Endothelial cell of umbilical vein (primary cell): ENCODE measurements at regions not wholly inside any gene's neighbourhood (a gene's known extent, or its start where the extent isn't known, plus 50 kb on each side); places are given as distances from the start of the nearest gene placed in this dataset.

Source experiments
- BruUV-seq: library from RNA; stranded (reverse); fragments of 400-500 nt; replicated peaks from 2 replicates; lab custom pipeline; 2021; lab: Mats Ljungman, UMichigan
- CTCF ChIA-PET: fragments of 300-600, 350-600 bp; sonication (Branson Sonifier 250); formaldehyde crosslinking; loops from one replicate; lab custom pipeline; 2021; ENCODE audit warnings: antibody characterized with exemption, inconsistent platforms; lab: Charles Lee
- POLR2A ChIA-PET: fragments of 300-600, 350-600 bp; sonication (Branson Sonifier 250); formaldehyde crosslinking; loops from one replicate; lab custom pipeline; 2021; ENCODE audit warnings: antibody characterized with exemption, inconsistent platforms; lab: Charles Lee
- DNase-seq: peaks from one replicate; pipeline ENCODE4 v3.0.0-alpha.2; 2011; ENCODE audit warnings: low read depth, low spot score
- FAIRE-seq: peaks from 2 replicates; lab custom pipeline; 2011; peaks lifted over from hg19 to GRCh38; lab: Jason Lieb, UNC
- H2AFZ ChIP-seq: 2 replicates; pipeline ENCODE4 v1.6.0; 2012; ENCODE audit warnings: low read depth, low read length, control low read depth, inconsistent platforms
- H3K27ac ChIP-seq: 2 replicates; pipeline ENCODE4 v1.5.1; 2011; ENCODE audit warnings: low read depth, mild to moderate bottlenecking, control low read depth, low read length, moderate library complexity; ENCODE audit not compliant: insufficient read depth
- H3K27me3 ChIP-seq, 2 experiments: 2 replicates each; pipeline versions ENCODE4 v1.6.0 to v1.6.1; 2011; ENCODE audit warnings: low read length in 2 of 2, mixed read lengths in 1 of 2; ENCODE audit not compliant: control insufficient read depth in 2 of 2, insufficient read depth in 2 of 2
- H3K36me3 ChIP-seq, 2 experiments: 2 replicates in 1 of 2; 3 replicates in 1 of 2; pipeline ENCODE4 v1.5.1; 2011; ENCODE audit warnings: low read length in 2 of 2, mild to moderate bottlenecking in 1 of 2, moderate library complexity in 1 of 2; ENCODE audit not compliant: control insufficient read depth in 2 of 2, insufficient read depth in 2 of 2; ENCODE audit errors: extremely low read depth in 1 of 2
- H3K4me1 ChIP-seq: 3 replicates; pipeline ENCODE4 v1.5.1; 2011; ENCODE audit warnings: mild to moderate bottlenecking, low read length; ENCODE audit not compliant: control insufficient read depth, insufficient read depth; ENCODE audit errors: extremely low read depth
- H3K4me2 ChIP-seq: 2 replicates; pipeline ENCODE4 v1.6.1; 2011; ENCODE audit warnings: low read length, control low read depth, mixed read lengths; ENCODE audit not compliant: insufficient read depth
- H3K4me3 ChIP-seq, 3 experiments: fragments of 200-600 bp in 1 of 3; sonication (generic), shearing (Covaris generic) in 1 of 3; replicated peaks in 1 of 3; 2 replicates each; pipeline ENCODE4 v1.5.1; 2011 to 2016; ENCODE audit warnings: control low read depth in 3 of 3, low read length in 3 of 3, mild to moderate bottlenecking in 2 of 3, inconsistent platforms in 1 of 3, low read depth in 1 of 3, moderate library complexity in 1 of 3; ENCODE audit not compliant: insufficient read depth in 1 of 3
- H3K79me2 ChIP-seq: 2 replicates; pipeline ENCODE4 v1.6.0; 2012; ENCODE audit warnings: low read length, inconsistent platforms; ENCODE audit not compliant: control insufficient read depth, insufficient read depth
- H3K9ac ChIP-seq: replicated peaks from 2 replicates; pipeline ENCODE3; 2011; ENCODE audit warnings: low read length, control low read depth; ENCODE audit not compliant: insufficient read depth; ENCODE audit errors: extremely low read depth
- H3K9me1 ChIP-seq: replicated peaks from 3 replicates; pipeline ENCODE4 v1.6.0; 2011; ENCODE audit warnings: mild to moderate bottlenecking, low read length; ENCODE audit not compliant: control insufficient read depth, insufficient read depth; ENCODE audit errors: extremely low read depth
- H3K9me3 ChIP-seq: replicated peaks from 2 replicates; pipeline ENCODE4 v1.5.1; 2012; ENCODE audit warnings: low read length, inconsistent platforms; ENCODE audit not compliant: control insufficient read depth, insufficient read depth
- H4K20me1 ChIP-seq: replicated peaks from 2 replicates; pipeline ENCODE3; 2011; ENCODE audit warnings: mild to moderate bottlenecking, low read length; ENCODE audit not compliant: control insufficient read depth, insufficient read depth; ENCODE audit errors: extremely low read depth
- EZH2 ChIP-seq: IDR thresholded peaks from 2 replicates; pipeline ENCODE4 v1.6.1; 2012; ENCODE audit warnings: borderline replicate concordance, low read depth, mild to moderate bottlenecking, moderate library complexity, low read length, inconsistent platforms; ENCODE audit not compliant: severe bottlenecking
- FOS ChIP-seq: IDR thresholded peaks from 2 replicates; pipeline ENCODE4 v1.6.1; 2011; ENCODE audit warnings: mild to moderate bottlenecking, low read length, moderate library complexity, borderline replicate concordance; ENCODE audit not compliant: insufficient read depth
- GATA2 ChIP-seq: IDR thresholded peaks from 2 replicates; pipeline ENCODE4 v1.7.0; 2011; ENCODE audit warnings: low read depth, mild to moderate bottlenecking, moderate library complexity, mixed read lengths, low read length; ENCODE audit not compliant: insufficient read length, insufficient read depth
- JUN ChIP-seq: IDR thresholded peaks from 2 replicates; pipeline ENCODE4 v1.6.1; 2011; ENCODE audit warnings: borderline replicate concordance, low read depth; ENCODE audit not compliant: insufficient read length, insufficient read depth
- MYC ChIP-seq: IDR thresholded peaks from one replicate; pipeline ENCODE4 v1.6.1; 2011; ENCODE audit warnings: mild to moderate bottlenecking, low read depth, low read length
- POLR2A ChIP-seq: IDR thresholded peaks from 2 replicates; pipeline ENCODE4 v1.6.1; 2012; ENCODE audit warnings: low read depth, mild to moderate bottlenecking, control low read depth, low read length
- POLR2AphosphoS5 ChIP-seq: IDR thresholded peaks from 2 replicates; pipeline ENCODE4 v1.6.1; 2012; ENCODE audit warnings: low read depth, mild to moderate bottlenecking, control low read depth, low read length, moderate library complexity; ENCODE audit not compliant: insufficient read depth
- dilution Hi-C: fragments of 300-500 bp; cut with MboI; formaldehyde crosslinking; loops from one replicate; pipeline ENCODE4 v1.15.0; 2019; ENCODE audit warnings: low sequenced_read_pairs; ENCODE audit not compliant: extremely low pct_ligation_motif_present
- intact Hi-C: fragments of 100-400 bp; cut with micrococcal nuclease; formaldehyde crosslinking; loops from one replicate; pipeline ENCODE4 v1.10.0; 2022
- TF ChIP-seq, protein P1 (sequence below): IDR thresholded peaks from 2 replicates; pipeline ENCODE4 v1.6.1; 2011; ENCODE audit not compliant: insufficient read depth, insufficient read length
- TF ChIP-seq, protein P2 (sequence below), 2 donors: IDR thresholded peaks; 1 replicate in 1 of 2; 2 replicates in 1 of 2; pipeline ENCODE4 v1.5.1; 2011; ENCODE audit warnings: low read length in 2 of 2, mild to moderate bottlenecking in 2 of 2, moderate library complexity in 2 of 2, control low read depth in 1 of 2, inconsistent platforms in 1 of 2, low read depth in 1 of 2; ENCODE audit not compliant: insufficient read depth in 1 of 2; ENCODE audit errors: extremely low read depth in 1 of 2

DNA sequence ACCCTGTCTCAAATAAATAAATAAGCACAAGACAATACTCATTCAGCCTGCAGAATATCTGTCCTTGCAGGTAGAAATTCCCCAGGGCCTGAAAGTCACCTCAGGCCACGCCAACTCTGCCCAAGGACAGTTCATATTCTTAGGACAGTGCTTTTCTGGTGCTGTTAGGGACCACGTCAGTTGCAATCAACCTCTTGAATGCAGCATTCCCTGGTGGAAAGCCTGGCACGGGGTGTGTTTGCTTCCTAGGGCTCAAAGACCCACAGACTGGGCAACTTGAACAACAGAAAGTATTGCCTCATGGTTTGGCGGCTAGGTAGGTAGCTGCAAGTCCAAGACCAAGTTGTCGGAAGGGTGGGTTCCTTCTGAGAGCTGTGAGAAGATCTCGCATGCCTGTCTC lies 160.3 kb downstream of the KCTD15 start:
- dilution Hi-C loops = no loop called here

DNA sequence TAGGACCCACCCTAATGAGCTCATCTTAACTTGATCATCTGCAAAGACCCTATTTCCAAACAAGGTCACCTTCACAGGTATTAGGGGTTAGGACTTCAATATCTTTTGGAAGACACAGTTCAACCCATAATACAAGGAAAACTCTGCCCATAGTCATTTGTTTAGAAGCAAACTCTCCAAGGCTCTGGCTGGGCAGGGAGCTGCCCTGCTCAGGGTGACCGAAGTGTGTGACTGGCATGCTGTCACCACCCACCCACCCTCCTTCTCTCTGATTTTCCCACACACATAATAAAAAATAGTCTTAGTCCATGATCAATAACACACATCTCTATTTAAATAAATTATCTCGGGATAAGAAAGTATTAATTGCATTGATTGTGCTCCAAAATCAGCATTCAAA lies 161.1 kb downstream of the KCTD15 start:
- no TSS peak for BruUV-seq
- TF ChIP-seq FOS = no peak
- TF ChIP-seq MYC = no peak
- no peak for TF ChIP-seq GATA2
- no peak for TF ChIP-seq POLR2A
- TF ChIP-seq JUN = no peak
- TF ChIP-seq, protein P1, sequence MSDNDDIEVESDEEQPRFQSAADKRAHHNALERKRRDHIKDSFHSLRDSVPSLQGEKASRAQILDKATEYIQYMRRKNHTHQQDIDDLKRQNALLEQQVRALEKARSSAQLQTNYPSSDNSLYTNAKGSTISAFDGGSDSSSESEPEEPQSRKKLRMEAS = no peak
- TF ChIP-seq, protein P2, sequence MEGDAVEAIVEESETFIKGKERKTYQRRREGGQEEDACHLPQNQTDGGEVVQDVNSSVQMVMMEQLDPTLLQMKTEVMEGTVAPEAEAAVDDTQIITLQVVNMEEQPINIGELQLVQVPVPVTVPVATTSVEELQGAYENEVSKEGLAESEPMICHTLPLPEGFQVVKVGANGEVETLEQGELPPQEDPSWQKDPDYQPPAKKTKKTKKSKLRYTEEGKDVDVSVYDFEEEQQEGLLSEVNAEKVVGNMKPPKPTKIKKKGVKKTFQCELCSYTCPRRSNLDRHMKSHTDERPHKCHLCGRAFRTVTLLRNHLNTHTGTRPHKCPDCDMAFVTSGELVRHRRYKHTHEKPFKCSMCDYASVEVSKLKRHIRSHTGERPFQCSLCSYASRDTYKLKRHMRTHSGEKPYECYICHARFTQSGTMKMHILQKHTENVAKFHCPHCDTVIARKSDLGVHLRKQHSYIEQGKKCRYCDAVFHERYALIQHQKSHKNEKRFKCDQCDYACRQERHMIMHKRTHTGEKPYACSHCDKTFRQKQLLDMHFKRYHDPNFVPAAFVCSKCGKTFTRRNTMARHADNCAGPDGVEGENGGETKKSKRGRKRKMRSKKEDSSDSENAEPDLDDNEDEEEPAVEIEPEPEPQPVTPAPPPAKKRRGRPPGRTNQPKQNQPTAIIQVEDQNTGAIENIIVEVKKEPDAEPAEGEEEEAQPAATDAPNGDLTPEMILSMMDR (IDR thresholded peaks at IDR 0.05; ENCODE audit: extremely low read depth in 1 of 2, insufficient read depth in 1 of 2, low read depth in 1 of 2, low read length in 2 of 2) = no peak
- TF ChIP-seq POLR2AphosphoS5 = no peak
- no peak for TF ChIP-seq EZH2
- Histone ChIP-seq H3K4me1 (no peaks in the 10 kb centered on the region), H3K9ac (no peak overlapping the region), H4K20me1 (no peaks in the 10 kb centered on the region), H3K79me2 (no peaks in the 10 kb centered on the region), H3K4me3 (no peak overlapping the region), H3K4me2 (no peak overlapping the region), H3K27me3 (no peaks in the 10 kb centered on the region), H3K36me3 (no peaks in the 10 kb centered on the region), H3K9me1 (no peaks in the 10 kb centered on the region), H3K9me3 (no peaks in the 10 kb centered on the region), H3K27ac (no peak overlapping the region), H2AFZ (no peak overlapping the region)
- POLR2A ChIA-PET = no interaction called here
- FAIRE-seq = no peak
- dilution Hi-C loops = no loop called here
- CTCF ChIA-PET = no interaction called here
- no peak for DNase-seq
- intact Hi-C loops = no loop called here

More for the DNA sequence above, 160.3 kb downstream of the KCTD15 start:
- no peak overlapping the region for H2AFZ ChIP-seq
- H3K9ac ChIP-seq = no peak overlapping the region
- no TSS peak for BruUV-seq
- no peak for TF ChIP-seq EZH2
- TF ChIP-seq JUN = no peak
- TF ChIP-seq GATA2 = no peak
- TF ChIP-seq POLR2AphosphoS5 = no peak
- no peak overlapping the region for H3K4me3 ChIP-seq
- POLR2A ChIA-PET = no interaction called here
- H3K4me2 ChIP-seq = no peak overlapping the region
- DNase-seq = no peak
- no peak for FAIRE-seq
- no peaks in the 10 kb centered on the region for H3K9me1 ChIP-seq
- intact Hi-C loops = no loop called here
- H3K27ac ChIP-seq = no peak overlapping the region
- no peaks in the 10 kb centered on the region for H3K36me3 ChIP-seq
- no peaks in the 10 kb centered on the region for H4K20me1 ChIP-seq
- CTCF ChIA-PET = no interaction called here
- no peaks in the 10 kb centered on the region for H3K27me3 ChIP-seq
- no peaks in the 10 kb centered on the region for H3K79me2 ChIP-seq
- H3K4me1 ChIP-seq = no peaks in the 10 kb centered on the region
- H3K9me3 ChIP-seq = no peaks in the 10 kb centered on the region
